CD8-positive, alpha-beta memory T cell (primary cell): ENCODE measurements at regions not wholly inside any gene's neighbourhood (a gene's known extent, or its start where the extent isn't known, plus 50 kb on each side); places are given as distances from the start of the nearest gene placed in this dataset.

Source experiments
- CTCF ChIA-PET: fragments of 350-600 bp; sonication (Branson Sonifier 250); formaldehyde crosslinking; loops from one replicate; lab custom pipeline; 2021; ENCODE audit warnings: antibody characterized with exemption; lab: Charles Lee
- POLR2A ChIA-PET: fragments of 350-600 bp; sonication (Branson Sonifier 250); formaldehyde crosslinking; loops from one replicate; lab custom pipeline; 2021; ENCODE audit warnings: antibody characterized with exemption; lab: Charles Lee
- DNase-seq, 5 donors: peaks; one replicate each; pipeline versions ENCODE4 v3.0.0 to v3.0.0-alpha.2; 2020 to 2022; ENCODE audit warnings: mixed read lengths in 1 of 5
- H3K27ac ChIP-seq: one replicate; pipeline ENCODE4 v1.7.0; 2013; ENCODE audit warnings: low read depth, mild to moderate bottlenecking, low read length, moderate library complexity
- H3K27me3 ChIP-seq: 2 replicates; pipeline ENCODE4 v1.7.0; 2013; ENCODE audit warnings: low read length, mild to moderate bottlenecking; ENCODE audit not compliant: insufficient read depth, poor library complexity, severe bottlenecking
- H3K36me3 ChIP-seq: 2 replicates; pipeline ENCODE4 v1.7.0; 2013; ENCODE audit warnings: mild to moderate bottlenecking, low read length, moderate library complexity; ENCODE audit not compliant: insufficient read depth
- H3K4me1 ChIP-seq: 2 replicates; pipeline ENCODE4 v1.7.0; 2013; ENCODE audit warnings: mild to moderate bottlenecking, low read length, moderate library complexity; ENCODE audit not compliant: insufficient read depth
- H3K4me3 ChIP-seq: 2 replicates; pipeline ENCODE4 v1.7.0; 2013; ENCODE audit warnings: mild to moderate bottlenecking, low read length
- H3K9me3 ChIP-seq: 2 replicates; pipeline ENCODE4 v1.7.0; 2013; ENCODE audit warnings: mild to moderate bottlenecking, low read length
- H3K27ac Mint-ChIP-seq, 8 donors: one replicate each; pipeline ENCODE4 v1.8.0; 2020 to 2021; ENCODE audit warnings: mixed read lengths in 8 of 8, mild to moderate bottlenecking in 6 of 8, inconsistent platforms in 3 of 8, moderate library complexity in 3 of 8
- H3K27me3 Mint-ChIP-seq, 2 donors: one replicate each; pipeline ENCODE4 v1.8.0; 2020 to 2021; ENCODE audit warnings: mixed read lengths in 2 of 2, mild to moderate bottlenecking in 1 of 2, moderate library complexity in 1 of 2
- H3K36me3 Mint-ChIP-seq, 3 donors: one replicate each; pipeline ENCODE4 v1.8.0; 2020 to 2021; ENCODE audit warnings: mixed read lengths in 3 of 3, inconsistent platforms in 1 of 3, mild to moderate bottlenecking in 1 of 3
- H3K4me1 Mint-ChIP-seq, 3 donors: one replicate each; pipeline ENCODE4 v1.8.0; 2020 to 2021; ENCODE audit warnings: mixed read lengths in 3 of 3, inconsistent platforms in 1 of 3, mild to moderate bottlenecking in 1 of 3
- H3K4me3 Mint-ChIP-seq, 7 donors: one replicate each; pipeline ENCODE4 v1.8.0; 2020 to 2021; ENCODE audit warnings: mixed read lengths in 7 of 7, mild to moderate bottlenecking in 6 of 7, moderate library complexity in 4 of 7, inconsistent platforms in 2 of 7
- H3K9me3 Mint-ChIP-seq, 5 donors: one replicate each; pipeline ENCODE4 v1.8.0; 2020 to 2022; ENCODE audit warnings: mixed read lengths in 5 of 5, mild to moderate bottlenecking in 3 of 5, moderate library complexity in 2 of 5, inconsistent platforms in 1 of 5

GRCh38 chr6:54029187-54029586 is 82.1 kb upstream of the MLIP start:
- no peak for DNase-seq
- Histone ChIP-seq H3K36me3 (no peaks in the 10 kb centered on the region), H3K4me3 (no peak overlapping the region), H3K4me1 (no peaks in the 10 kb centered on the region), H3K9me3 (no peaks in the 10 kb centered on the region), H3K27me3 (no peaks in the 10 kb centered on the region), H3K27ac (no peak overlapping the region)
- ChIA-PET POLR2A (no interaction called here), CTCF (no interaction called here)
- no peak overlapping the region for H3K27ac Mint-ChIP-seq
- H3K9me3 Mint-ChIP-seq, result no peaks in the 10 kb centered on the region
- no peaks in the 10 kb centered on the region for H3K4me1 Mint-ChIP-seq
- H3K27me3 Mint-ChIP-seq, result peaks cover 0 to 3% of the 10 kb centered on the region in 2 donors
- H3K36me3 Mint-ChIP-seq, result no peaks in the 10 kb centered on the region
- no peak overlapping the region for H3K4me3 Mint-ChIP-seq

- Mint-ChIP-seq H3K36me3 (no peaks in the 10 kb centered on the region), H3K27ac (no peak overlapping the region), H3K4me1 (no peaks in the 10 kb centered on the region), H3K9me3 (no peaks in the 10 kb centered on the region), H3K4me3 (no peak overlapping the region), H3K27me3 (no peaks in the 10 kb centered on the region)
- Histone ChIP-seq H3K4me1 (no peaks in the 10 kb centered on the region), H3K27me3 (no peaks in the 10 kb centered on the region), H3K27ac (no peak overlapping the region), H3K36me3 (no peaks in the 10 kb centered on the region), H3K4me3 (no peak overlapping the region), H3K9me3 (no peaks in the 10 kb centered on the region)
- CTCF ChIA-PET, result no interaction called here
- DNase-seq, result no peak
- POLR2A ChIA-PET, result no interaction called here
These were observed 80.1 kb upstream of the MLIP start for GRCh38 chr6:54031169-54031568.

DNA sequence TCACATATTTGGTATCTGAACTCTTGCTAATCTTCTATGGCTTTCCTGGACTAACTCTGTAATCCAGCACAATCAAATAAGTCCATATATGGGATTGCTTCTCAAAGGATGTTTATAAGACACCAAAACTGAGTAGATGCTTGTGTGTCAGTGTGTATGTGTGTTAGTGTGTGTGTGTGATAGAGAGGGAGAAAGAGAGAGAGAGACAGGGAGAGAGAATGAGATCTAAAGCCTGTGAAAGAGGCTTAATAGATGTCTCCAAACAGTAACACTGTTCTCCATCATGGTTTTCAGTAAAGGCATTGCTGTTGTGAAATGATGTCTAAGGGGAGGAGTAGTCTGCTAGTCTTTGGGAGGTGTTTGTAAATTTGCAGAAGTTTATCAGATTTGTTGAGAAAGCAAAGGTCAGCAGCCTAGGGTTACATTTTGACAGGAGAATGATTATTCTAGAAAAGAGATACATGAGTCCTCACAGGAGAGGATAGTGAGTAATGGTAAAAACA is 73.9 kb upstream of the MLIP start:
- DNase-seq, result no peak
- Mint-ChIP-seq H3K27me3 (no peaks in the 10 kb centered on the region), H3K4me3 (no peak overlapping the region), H3K36me3 (no peaks in the 10 kb centered on the region), H3K4me1 (no peaks in the 10 kb centered on the region), H3K9me3 (no peaks in the 10 kb centered on the region), H3K27ac (no peak overlapping the region)
- H3K27ac ChIP-seq, result no peak overlapping the region
- no peaks in the 10 kb centered on the region for H3K36me3 ChIP-seq
- no peak overlapping the region for H3K4me3 ChIP-seq
- H3K4me1 ChIP-seq, result no peaks in the 10 kb centered on the region
- ChIA-PET POLR2A (no interaction called here), CTCF (no interaction called here)
- H3K27me3 ChIP-seq, result no peaks in the 10 kb centered on the region
- no peaks in the 10 kb centered on the region for H3K9me3 ChIP-seq

GRCh38 chr6:54040545-54040944 is 70.7 kb upstream of the MLIP start:
- POLR2A ChIA-PET, result no interaction called here
- H3K36me3 ChIP-seq, result no peaks in the 10 kb centered on the region
- Mint-ChIP-seq H3K36me3 (no peaks in the 10 kb centered on the region), H3K27me3 (peaks cover 0 to 2% of the 10 kb centered on the region in 2 donors), H3K27ac (no peak overlapping the region), H3K9me3 (peaks cover 0 to 6% (median 0%) of the 10 kb centered on the region in 5 donors), H3K4me3 (no peak overlapping the region), H3K4me1 (no peaks in the 10 kb centered on the region)
- CTCF ChIA-PET, result no interaction called here
- H3K9me3 ChIP-seq, result no peaks in the 10 kb centered on the region
- H3K27ac ChIP-seq, result no peak overlapping the region
- no peak for DNase-seq
- H3K4me3 ChIP-seq, result no peak overlapping the region
- H3K4me1 ChIP-seq, result no peaks in the 10 kb centered on the region
- H3K27me3 ChIP-seq, result no peaks in the 10 kb centered on the region

DNA sequence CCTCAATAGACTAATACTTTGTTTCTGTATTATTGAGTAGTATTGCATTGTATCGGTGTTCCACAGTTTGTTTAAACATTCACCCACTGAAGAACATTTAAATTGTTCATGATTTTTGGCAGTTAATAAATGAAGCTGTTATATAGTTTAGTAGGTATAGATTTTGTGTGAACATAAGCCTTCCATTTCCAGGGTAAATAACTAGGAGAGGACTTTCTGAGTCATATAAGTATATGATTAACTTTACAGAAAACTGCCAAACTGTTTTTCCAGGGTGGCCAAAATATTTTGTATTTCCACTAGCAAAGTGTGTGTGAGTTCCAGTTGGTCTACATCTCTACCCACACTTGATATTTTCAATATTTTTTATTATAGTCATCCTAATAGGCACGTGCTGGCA is 70.0 kb upstream of the MLIP start:
- ChIA-PET POLR2A (no interaction called here), CTCF (no interaction called here)
- H3K4me3 Mint-ChIP-seq, result no peak overlapping the region
- H3K4me1 Mint-ChIP-seq, result no peaks in the 10 kb centered on the region
- no peaks in the 10 kb centered on the region for H3K36me3 Mint-ChIP-seq
- peaks cover 0 to 2% of the 10 kb centered on the region in 2 donors for H3K27me3 Mint-ChIP-seq
- no peak for DNase-seq
- Histone ChIP-seq H3K27me3 (no peaks in the 10 kb centered on the region), H3K36me3 (no peaks in the 10 kb centered on the region), H3K4me1 (no peaks in the 10 kb centered on the region), H3K27ac (no peak overlapping the region), H3K4me3 (no peak overlapping the region), H3K9me3 (no peaks in the 10 kb centered on the region)
- H3K9me3 Mint-ChIP-seq, result peaks cover 0 to 6% (median 0%) of the 10 kb centered on the region in 5 donors
- H3K27ac Mint-ChIP-seq, result no peak overlapping the region

- Histone ChIP-seq H3K4me1 (no peaks in the 10 kb centered on the region), H3K36me3 (no peaks in the 10 kb centered on the region), H3K4me3 (no peak overlapping the region), H3K27me3 (no peaks in the 10 kb centered on the region), H3K27ac (no peak overlapping the region), H3K9me3 (no peaks in the 10 kb centered on the region)
- Mint-ChIP-seq H3K36me3 (no peaks in the 10 kb centered on the region), H3K9me3 (peaks cover 0 to 6% (median 0%) of the 10 kb centered on the region in 5 donors), H3K4me3 (no peak overlapping the region), H3K27me3 (peaks cover 0 to 2% of the 10 kb centered on the region in 2 donors), H3K4me1 (no peaks in the 10 kb centered on the region), H3K27ac (no peak overlapping the region)
- no peak for DNase-seq
- POLR2A ChIA-PET, result no interaction called here
- CTCF ChIA-PET, result no interaction called here
These were observed 67.9 kb upstream of the MLIP start for GRCh38 chr6:54043360-54043759.

GRCh38 chr6:54044059-54044458 is 67.2 kb upstream of the MLIP start:
- no peak overlapping the region for H3K4me3 ChIP-seq
- H3K36me3 Mint-ChIP-seq, result no peaks in the 10 kb centered on the region
- H3K9me3 Mint-ChIP-seq, result peaks cover 0 to 6% (median 0%) of the 10 kb centered on the region in 5 donors
- CTCF ChIA-PET, result no interaction called here
- no peaks in the 10 kb centered on the region for H3K4me1 Mint-ChIP-seq
- H3K27me3 Mint-ChIP-seq, result peaks cover 0 to 2% of the 10 kb centered on the region in 2 donors
- H3K9me3 ChIP-seq, result no peaks in the 10 kb centered on the region
- no peaks in the 10 kb centered on the region for H3K4me1 ChIP-seq
- H3K27ac ChIP-seq, result no peak overlapping the region
- H3K27me3 ChIP-seq, result no peaks in the 10 kb centered on the region
- H3K36me3 ChIP-seq, result no peaks in the 10 kb centered on the region
- POLR2A ChIA-PET, result no interaction called here
- no peak overlapping the region for H3K27ac Mint-ChIP-seq
- DNase-seq, result no peak
- H3K4me3 Mint-ChIP-seq, result no peak overlapping the region

DNA sequence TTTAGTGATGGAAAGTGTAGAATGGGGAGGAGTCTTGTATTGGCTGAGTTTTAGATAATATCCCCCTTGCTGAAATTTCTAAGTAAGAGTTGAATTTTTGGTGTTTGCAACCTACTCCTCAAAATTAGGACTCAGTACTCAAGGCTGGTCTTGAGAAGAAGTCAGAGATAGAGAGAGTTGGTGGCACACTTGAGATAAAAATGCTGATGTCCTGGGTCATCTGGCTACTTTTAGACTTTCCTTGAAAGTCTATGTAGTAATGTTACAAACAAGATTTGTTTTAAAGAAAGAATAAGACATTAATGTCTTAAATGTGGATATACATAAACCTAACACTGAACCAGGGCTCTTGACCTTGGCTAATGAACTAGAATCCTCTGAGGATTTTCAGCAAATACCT is 62.5 kb upstream of the MLIP start:
- H3K4me1 Mint-ChIP-seq, result no peaks in the 10 kb centered on the region
- H3K4me3 Mint-ChIP-seq, result no peak overlapping the region
- Histone ChIP-seq H3K4me3 (no peak overlapping the region), H3K9me3 (no peaks in the 10 kb centered on the region), H3K27ac (no peak overlapping the region), H3K36me3 (no peaks in the 10 kb centered on the region), H3K27me3 (no peaks in the 10 kb centered on the region), H3K4me1 (no peaks in the 10 kb centered on the region)
- no peaks in the 10 kb centered on the region for H3K27me3 Mint-ChIP-seq
- ChIA-PET CTCF (no interaction called here), POLR2A (no interaction called here)
- H3K27ac Mint-ChIP-seq, result no peak overlapping the region
- peaks cover 0 to 1% (median 0%) of the 10 kb centered on the region in 5 donors for H3K9me3 Mint-ChIP-seq
- no peaks in the 10 kb centered on the region for H3K36me3 Mint-ChIP-seq
- DNase-seq, result no peak

- Mint-ChIP-seq H3K27ac (no peak overlapping the region), H3K4me1 (no peaks in the 10 kb centered on the region), H3K36me3 (no peaks in the 10 kb centered on the region), H3K4me3 (no peak overlapping the region), H3K27me3 (no peaks in the 10 kb centered on the region), H3K9me3 (peaks cover 0 to 3% (median 0%) of the 10 kb centered on the region in 5 donors)
- H3K4me3 ChIP-seq, result no peak overlapping the region
- CTCF ChIA-PET, result no interaction called here
- POLR2A ChIA-PET, result no interaction called here
- H3K27ac ChIP-seq, result no peak overlapping the region
- DNase-seq, result no peak
- no peaks in the 10 kb centered on the region for H3K27me3 ChIP-seq
- H3K4me1 ChIP-seq, result no peaks in the 10 kb centered on the region
- H3K36me3 ChIP-seq, result no peaks in the 10 kb centered on the region
- H3K9me3 ChIP-seq, result no peaks in the 10 kb centered on the region
These were observed 60.5 kb upstream of the MLIP start for GRCh38 chr6:54050750-54051149.
